PC-9 (cell line): ENCODE measurements at regions not wholly inside any gene's neighbourhood (a gene's known extent, or its start where the extent isn't known, plus 50 kb on each side); places are given as distances from the start of the nearest gene placed in this dataset.

ENCODE experiments used
- BruUV-seq: library from RNA; stranded (reverse); fragments of 400-500 nt; replicated peaks from 2 replicates; lab custom pipeline; 2021; lab: Mats Ljungman, UMichigan
- CTCF ChIA-PET: fragments of 300-600 bp; sonication (Branson Sonifier 250); formaldehyde crosslinking; loops from one replicate; lab custom pipeline; 2022; ENCODE audit warnings: antibody characterized with exemption; lab: Charles Lee
- POLR2A ChIA-PET: fragments of 300-600 bp; sonication (Branson Sonifier 250); formaldehyde crosslinking; loops from one replicate; lab custom pipeline; 2022; ENCODE audit warnings: antibody characterized with exemption; ENCODE audit not compliant: unreplicated experiment; lab: Charles Lee
- DNase-seq, 2 experiments: peaks; one replicate each; pipeline versions ENCODE4 v3.0.0 to v3.0.0-alpha.2; 2015 to 2022; ENCODE audit warnings: mixed read lengths in 1 of 2
- H2AFZ ChIP-seq: fragments of 200-600 bp; sonication (generic); 2 replicates; pipeline ENCODE4 v1.8.1; 2017; ENCODE audit warnings: antibody characterized with exemption
- H3F3A ChIP-seq: fragments of 200-600 bp; sonication (generic); 2 replicates; pipeline ENCODE4 v1.8.1; 2017; ENCODE audit warnings: antibody characterized with exemption, mild to moderate bottlenecking, low read depth; ENCODE audit not compliant: insufficient read depth
- H3K27ac ChIP-seq: fragments of 200-600 bp; sonication (generic); 2 replicates; pipeline ENCODE4 v1.6.1; 2016; ENCODE audit warnings: mixed run types
- H3K27me3 ChIP-seq: fragments of 200-600 bp; sonication (generic); 2 replicates; pipeline ENCODE4 v1.6.1; 2016; ENCODE audit warnings: low read depth, mixed run types; ENCODE audit not compliant: insufficient read depth
- H3K36me3 ChIP-seq: fragments of 200-600 bp; sonication (generic); 2 replicates; pipeline ENCODE4 v1.6.1; 2016; ENCODE audit warnings: low read depth, mixed run types
- H3K4me1 ChIP-seq: fragments of 200-600 bp; sonication (generic); replicated peaks from 2 replicates; pipeline ENCODE4 v1.6.1; 2016; ENCODE audit warnings: mixed run types; ENCODE audit not compliant: insufficient read depth
- H3K4me2 ChIP-seq: fragments of 200-600 bp; sonication (generic); 2 replicates; pipeline ENCODE4 v1.6.1; 2017; ENCODE audit warnings: mixed run types
- H3K4me3 ChIP-seq: fragments of 200-600 bp; sonication (generic); 2 replicates; pipeline ENCODE4 v1.6.1; 2016; ENCODE audit warnings: mixed run types
- H3K79me2 ChIP-seq: fragments of 200-600 bp; sonication (generic); 2 replicates; pipeline ENCODE4 v1.6.1; 2017; ENCODE audit warnings: low read depth, mixed run types
- H3K9me2 ChIP-seq: fragments of 200-600 bp; sonication (generic); 2 replicates; pipeline ENCODE4 v1.8.1; 2017; ENCODE audit warnings: mild to moderate bottlenecking; ENCODE audit not compliant: insufficient read depth
- H3K9me3 ChIP-seq: fragments of 200-600 bp; sonication (generic); 2 replicates; pipeline ENCODE4 v1.8.1; 2016; ENCODE audit warnings: low read depth; ENCODE audit not compliant: insufficient read depth
- H4K20me1 ChIP-seq: fragments of 200-600 bp; sonication (generic); 2 replicates; pipeline ENCODE4 v1.8.1; 2017; ENCODE audit not compliant: insufficient read depth
- CTCF ChIP-seq: fragments of 200-600 bp; sonication (generic); conservative IDR thresholded peaks from 2 replicates; pipeline ENCODE4 v1.6.1; 2017; ENCODE audit warnings: mixed run types, antibody characterized with exemption, mild to moderate bottlenecking, moderate library complexity
- EZH2 ChIP-seq: fragments of 200-600 bp; sonication (generic); IDR thresholded peaks from 2 replicates; pipeline ENCODE4 v1.8.0; 2017; ENCODE audit warnings: antibody characterized with exemption, low read depth
- intact Hi-C: fragments of 100-400 bp; cut with micrococcal nuclease; formaldehyde crosslinking; loops from one replicate; pipeline ENCODE4 v1.10.0; 2022; ENCODE audit not compliant: unreplicated experiment

GRCh38 chrX:97835969-97836368 is 952.3 kb downstream of the RPA4 start:
- POLR2A ChIA-PET = no interaction called here
- no peaks in the 10 kb centered on the region for H3K79me2 ChIP-seq
- CTCF ChIA-PET = no interaction called here
- no peak overlapping the region for H3K4me3 ChIP-seq
- no peaks in the 10 kb centered on the region for H3F3A ChIP-seq
- no peak overlapping the region for H2AFZ ChIP-seq
- no peak for TF ChIP-seq EZH2
- no peak for TF ChIP-seq CTCF
- no peak overlapping the region for H3K4me2 ChIP-seq
- no peak for DNase-seq
- no peaks in the 10 kb centered on the region for H3K27me3 ChIP-seq
- intact Hi-C loops = no loop called here
- H4K20me1 ChIP-seq = no peaks in the 10 kb centered on the region
- no TSS peak for BruUV-seq
- H3K36me3 ChIP-seq = no peaks in the 10 kb centered on the region
- H3K4me1 ChIP-seq = no peaks in the 10 kb centered on the region
- H3K9me2 ChIP-seq = no peaks in the 10 kb centered on the region
- no peak overlapping the region for H3K27ac ChIP-seq
- no peaks in the 10 kb centered on the region for H3K9me3 ChIP-seq

- H3K27me3 ChIP-seq = no peaks in the 10 kb centered on the region
- DNase-seq = no peak
- H2AFZ ChIP-seq = no peak overlapping the region
- no peaks in the 10 kb centered on the region for H3F3A ChIP-seq
- intact Hi-C loops = no loop called here
- CTCF ChIA-PET = no interaction called here
- no peak for TF ChIP-seq EZH2
- no peak for TF ChIP-seq CTCF
- H3K4me2 ChIP-seq = no peak overlapping the region
- H3K79me2 ChIP-seq = no peaks in the 10 kb centered on the region
- H3K36me3 ChIP-seq = no peaks in the 10 kb centered on the region
- no peaks in the 10 kb centered on the region for H3K4me1 ChIP-seq
- POLR2A ChIA-PET = no interaction called here
- no peak overlapping the region for H3K27ac ChIP-seq
- H3K9me2 ChIP-seq = no peaks in the 10 kb centered on the region
- H4K20me1 ChIP-seq = no peaks in the 10 kb centered on the region
- no peak overlapping the region for H3K4me3 ChIP-seq
- no peaks in the 10 kb centered on the region for H3K9me3 ChIP-seq
- no TSS peak for BruUV-seq
These were observed 958.0 kb downstream of the RPA4 start for GRCh38 chrX:97841544-97842179.

- Histone ChIP-seq H2AFZ (no peak overlapping the region), H3K79me2 (no peaks in the 10 kb centered on the region), H3K4me1 (no peaks in the 10 kb centered on the region), H3K9me3 (no peaks in the 10 kb centered on the region), H4K20me1 (no peaks in the 10 kb centered on the region), H3K4me2 (no peak overlapping the region), H3K4me3 (no peak overlapping the region), H3K27me3 (no peaks in the 10 kb centered on the region), H3K36me3 (no peaks in the 10 kb centered on the region), H3K27ac (no peak overlapping the region), H3K9me2 (no peaks in the 10 kb centered on the region), H3F3A (no peaks in the 10 kb centered on the region)
- ChIA-PET CTCF (no interaction called here), POLR2A (no interaction called here)
- BruUV-seq = no TSS peak
- no peak for DNase-seq
- intact Hi-C loops = no loop called here
- TF ChIP-seq CTCF = no peak
- no peak for TF ChIP-seq EZH2
These were observed 958.9 kb downstream of the RPA4 start for GRCh38 chrX:97842468-97843199.
